ENCODE measurements at regions not wholly inside any gene's neighbourhood (a gene's known extent, or its start where the extent isn't known, plus 50 kb on each side); places are given as distances from the start of the nearest gene placed in this dataset.

GRCh38 chr9:16347886-16348285 lies 522.6 kb downstream of the BNC2 start:
- no peaks in the 10 kb centered on the region for H3K23me2 ChIP-seq (ENCODE audit: insufficient read length, low read depth, low read length, poor library complexity, severe bottlenecking)
- Mint-ChIP-seq H3K27ac (no peak overlapping the region; a peak in 1 of 7 replicates), H3K4me3 (no peak overlapping the region), H3K36me3 (ENCODE audit: insufficient read depth in 1 of 3, low read depth in 3 of 3) (no peaks in the 10 kb centered on the region), H3K27me3 (ENCODE audit: low read depth) (no peaks in the 10 kb centered on the region; the same call in none of the 2 replicates), H3K9me3 (no peaks in the 10 kb centered on the region), H3K4me1 (peaks cover 11 to 19% of the 10 kb centered on the region in 2 experiments)
- WGBS (ENCODE audit: extremely low coverage, insufficient read length, low lambda C conversion rate) = no CpG with 5 or more reads among the region's 5 CpGs
- no peak for DNase-seq
- H4K91ac ChIP-seq (ENCODE audit: insufficient read length, low read depth, low read length) = no peak overlapping the region
- H4K5ac ChIP-seq (ENCODE audit: insufficient read length, low read depth, low read length) = no peak overlapping the region
- H2AFZ ChIP-seq (ENCODE audit: low read length) = no peak overlapping the region
- TF ChIP-seq CTCF (conservative IDR thresholded peaks at IDR 0.05) = no peak
- H3K4me2 ChIP-seq (ENCODE audit: insufficient read depth, insufficient read length, low read length) = no peak overlapping the region
- H2BK12ac ChIP-seq (ENCODE audit: insufficient read length, low read depth, low read length) = no peak overlapping the region
- H2BK5ac ChIP-seq (ENCODE audit: insufficient read length, low read length) = no peak overlapping the region
- no peak overlapping the region for H3K23ac ChIP-seq (ENCODE audit: insufficient read length, low read depth, low read length)
- no peak overlapping the region for H2BK20ac ChIP-seq (ENCODE audit: low read depth, low read length, poor library complexity, severe bottlenecking)
- no peaks in the 10 kb centered on the region for H3K27me3 ChIP-seq (ENCODE audit: insufficient read depth, low read length)
- no peak overlapping the region for H3K56ac ChIP-seq (ENCODE audit: insufficient read length, low read depth, low read length)
- no peak overlapping the region for H2BK120ac ChIP-seq (ENCODE audit: low read depth, low read length, poor library complexity, severe bottlenecking)
- no peak overlapping the region for H3K9ac ChIP-seq (ENCODE audit: extremely low read depth, insufficient read length, low read length)
- H3T11ph ChIP-seq (ENCODE audit: low read length) = no peak overlapping the region
- H3K79me1 ChIP-seq (ENCODE audit: insufficient read depth, low read depth, low read length, poor library complexity, severe bottlenecking) = no peaks in the 10 kb centered on the region
- no peak overlapping the region for H3K4ac ChIP-seq (ENCODE audit: low read depth, low read length)
- H4K8ac ChIP-seq (replicated peaks; ENCODE audit: insufficient read length, low read depth, low read length) = no peak overlapping the region
- H3K14ac ChIP-seq (ENCODE audit: insufficient read depth, low read length) = no peak overlapping the region
- H3K4me1 ChIP-seq (ENCODE audit: insufficient read depth, low read length) = no peaks in the 10 kb centered on the region
- H3K9me3 ChIP-seq (ENCODE audit: control insufficient read depth, low read depth, low read length) = no peaks in the 10 kb centered on the region
- no peak overlapping the region for H3K18ac ChIP-seq (ENCODE audit: insufficient read length, low read depth, low read length)
- H2AK5ac ChIP-seq (ENCODE audit: insufficient read length, low read length) = no peak overlapping the region
- H2BK15ac ChIP-seq (ENCODE audit: low read depth, low read length) = no peak overlapping the region
- no peaks in the 10 kb centered on the region for H3K79me2 ChIP-seq (ENCODE audit: insufficient read depth, low read length)
- no peak overlapping the region for H3K27ac ChIP-seq (ENCODE audit: insufficient read length, low read depth, low read length)
- H4K20me1 ChIP-seq (ENCODE audit: control insufficient read depth, insufficient read depth, insufficient read length) = no peaks in the 10 kb centered on the region
